NCI-H1694 treated with DMSO at 0.1 percent for 48 hours (cell line): ENCODE measurements at regions not wholly inside any gene's neighbourhood (a gene's known extent, or its start where the extent isn't known, plus 50 kb on each side); places are given as distances from the start of the nearest gene placed in this dataset.
"Not testable (repeated sequence)": the region's sequence is repeated elsewhere in the genome, so short reads cannot be mapped to it uniquely, and the experiment has no call there.

ENCODE experiments used
- DNase-seq: peaks from one replicate; lab custom pipeline; 2025; lab: John Stamatoyannopoulos, UW

DNA sequence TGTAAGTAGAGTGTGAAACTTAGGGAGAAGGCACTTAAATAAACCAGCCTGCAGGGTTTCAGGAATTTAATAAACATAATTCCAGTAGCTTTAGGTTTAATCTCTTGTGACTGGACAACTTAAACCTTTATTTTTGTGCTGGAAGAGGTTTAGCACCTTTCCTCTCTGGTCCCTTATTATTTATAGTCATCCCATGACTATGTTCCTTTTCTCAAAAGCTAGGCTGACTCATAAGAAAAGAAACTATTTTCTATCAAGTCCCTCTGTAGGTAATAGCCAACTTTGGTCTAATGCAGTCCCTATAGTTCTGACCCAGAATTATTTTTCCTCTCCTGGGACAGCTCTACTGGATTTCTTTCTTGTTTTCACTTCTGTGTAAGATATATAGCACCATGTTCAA is 588.9 kb downstream of the NR2F1-AS1 start:
- DNase-seq: no peak

DNA sequence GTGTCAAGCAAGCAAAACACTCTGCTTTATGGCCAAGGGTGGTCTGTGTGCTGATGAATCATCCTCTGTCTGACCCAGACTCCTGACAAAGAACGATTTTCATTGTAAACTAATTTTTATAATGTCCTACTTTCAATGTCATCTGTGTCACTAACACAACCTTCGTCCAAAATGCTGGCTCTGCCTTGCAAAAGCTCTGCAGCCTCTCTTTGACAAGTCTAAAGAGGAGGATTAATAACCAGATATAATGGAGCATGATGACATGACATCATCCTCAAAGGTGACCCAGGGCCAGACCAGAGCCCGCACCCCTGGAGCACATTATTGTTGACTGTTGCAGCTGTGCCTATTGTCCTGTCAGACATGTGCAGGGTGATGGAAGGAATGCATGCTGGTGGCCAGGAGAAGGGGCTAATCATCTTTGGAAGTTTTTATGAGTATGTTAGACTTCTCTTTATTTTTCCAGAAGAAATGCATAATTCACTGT is 589.4 kb downstream of the NR2F1-AS1 start:
- no peak for DNase-seq

DNA sequence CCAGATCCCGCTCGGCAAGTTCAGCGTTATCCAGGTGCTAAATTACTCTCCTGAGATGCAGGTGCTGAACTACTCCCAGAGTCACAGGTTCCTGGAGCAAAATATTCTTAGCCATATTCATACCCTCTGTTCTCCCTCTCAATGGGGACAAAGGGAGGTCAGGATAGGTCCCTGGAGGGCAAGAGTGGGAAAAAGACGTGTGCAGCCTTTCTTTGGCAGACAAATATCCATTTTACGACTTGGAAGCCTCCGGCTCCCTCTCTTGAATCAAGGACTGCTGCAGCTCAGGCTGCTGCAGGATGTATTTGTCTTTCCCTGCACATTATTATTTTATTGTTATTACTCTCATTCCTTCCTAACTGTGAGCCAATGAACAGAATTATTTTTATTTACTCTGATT is 590.2 kb downstream of the NR2F1-AS1 start:
- DNase-seq: no peak

DNA sequence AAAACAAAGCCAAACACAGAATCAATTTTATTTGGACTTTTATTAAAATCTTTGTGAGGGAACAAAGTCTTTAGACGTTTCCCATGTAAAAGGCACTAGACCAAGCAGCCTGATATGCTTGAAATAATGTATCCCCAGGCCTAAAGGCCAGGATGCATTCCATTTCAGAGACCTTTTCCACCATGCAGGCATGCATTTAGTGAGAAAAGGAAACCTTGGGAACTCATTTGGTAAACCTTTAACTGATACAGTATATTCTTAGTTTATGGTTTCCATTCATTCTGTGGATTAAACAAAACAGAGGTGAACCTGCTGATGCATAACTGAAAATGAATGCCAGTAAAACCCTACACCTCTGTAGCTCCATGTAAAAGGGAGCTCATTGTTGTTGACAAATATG is 600.0 kb downstream of the NR2F1-AS1 start:
- DNase-seq: no peak

DNA sequence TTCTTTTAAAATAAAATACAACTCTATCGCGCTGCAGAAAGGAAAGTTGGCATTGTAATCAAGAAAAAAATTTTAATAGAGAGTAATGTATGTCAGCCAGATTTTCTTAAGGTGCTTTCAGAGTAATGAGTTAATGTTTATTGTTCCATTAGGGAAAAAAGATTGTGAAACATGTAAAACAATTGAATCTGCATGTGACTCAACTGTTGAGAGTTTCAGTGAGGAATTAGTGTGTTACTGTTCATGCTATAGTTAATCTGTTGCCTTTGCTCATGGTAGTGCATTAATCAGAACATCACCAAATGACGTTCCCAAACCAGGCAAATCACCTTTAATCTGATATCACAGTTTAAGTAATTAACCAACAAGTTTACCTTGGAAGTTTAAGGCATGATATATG is 600.5 kb downstream of the NR2F1-AS1 start:
- DNase-seq: no peak

DNA sequence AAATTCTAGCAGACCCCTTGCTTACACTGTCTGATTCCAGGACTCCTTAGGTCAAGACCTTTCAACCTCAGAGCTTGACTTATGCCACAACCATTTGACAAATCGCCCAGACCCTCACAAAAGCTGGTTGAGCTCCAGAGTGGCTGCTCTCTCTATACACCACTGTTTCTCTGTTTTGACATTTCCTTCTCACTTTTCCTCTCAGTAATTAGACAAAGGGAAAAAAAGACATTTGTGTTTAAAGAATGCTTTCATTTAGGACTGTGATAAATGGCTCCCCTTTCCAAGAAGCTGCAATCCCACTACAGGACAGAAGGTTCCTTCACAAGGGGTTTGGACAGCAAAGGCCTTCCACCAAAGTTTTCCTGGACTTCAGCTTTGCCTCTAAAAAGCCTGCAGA is 601.3 kb downstream of the NR2F1-AS1 start:
- DNase-seq: no peak

DNA sequence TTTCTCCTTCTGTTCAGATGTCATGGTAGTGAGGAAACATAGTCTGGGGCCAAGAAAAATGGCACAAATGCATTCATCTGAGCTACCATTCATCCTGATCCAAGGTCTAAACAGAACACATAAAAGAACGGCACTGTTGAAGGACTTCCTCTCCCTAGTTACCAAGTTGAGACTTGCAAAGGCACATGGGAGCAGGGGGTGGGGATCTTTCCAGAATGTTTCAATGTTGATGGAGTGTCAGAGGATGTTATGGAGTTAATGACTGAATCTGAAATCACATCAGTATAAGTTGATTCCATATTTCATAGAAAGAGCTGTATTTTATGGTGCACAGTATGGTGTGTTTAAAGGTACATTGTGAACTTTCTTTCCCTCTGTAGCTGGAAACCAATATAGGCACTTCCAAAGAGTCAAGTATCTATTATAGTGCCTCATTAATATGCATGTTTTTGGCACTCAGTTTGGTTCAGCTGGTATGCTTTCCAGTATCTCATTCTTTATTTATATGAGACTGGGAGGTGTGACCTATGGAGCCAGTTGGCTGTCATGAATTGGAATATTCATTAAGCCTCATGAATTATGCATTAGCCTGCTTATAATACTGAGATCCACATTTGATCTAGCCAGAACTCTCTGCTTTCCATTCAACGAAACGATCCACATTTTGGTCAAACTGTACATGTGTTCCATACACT is 603.0 kb downstream of the NR2F1-AS1 start:
- DNase-seq: no peak

DNA sequence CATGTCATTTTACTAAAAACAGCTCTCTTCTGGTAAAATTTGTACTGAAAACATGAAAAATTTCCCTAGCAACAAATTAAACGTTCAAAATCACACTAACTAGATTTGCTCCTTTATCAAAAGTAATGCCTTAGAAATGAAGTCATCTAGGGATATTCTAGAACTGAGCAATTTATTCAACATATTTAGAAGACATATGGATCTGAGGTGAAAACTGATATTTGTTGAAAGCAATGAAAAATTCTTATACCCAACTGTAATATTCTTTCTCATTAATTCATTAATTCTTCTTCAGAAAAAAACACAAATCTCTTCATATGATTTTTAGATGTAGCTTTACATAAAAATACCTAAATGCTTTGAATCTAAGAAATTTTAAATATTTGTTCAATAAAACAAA is 604.9 kb downstream of the NR2F1-AS1 start:
- no peak for DNase-seq

DNA sequence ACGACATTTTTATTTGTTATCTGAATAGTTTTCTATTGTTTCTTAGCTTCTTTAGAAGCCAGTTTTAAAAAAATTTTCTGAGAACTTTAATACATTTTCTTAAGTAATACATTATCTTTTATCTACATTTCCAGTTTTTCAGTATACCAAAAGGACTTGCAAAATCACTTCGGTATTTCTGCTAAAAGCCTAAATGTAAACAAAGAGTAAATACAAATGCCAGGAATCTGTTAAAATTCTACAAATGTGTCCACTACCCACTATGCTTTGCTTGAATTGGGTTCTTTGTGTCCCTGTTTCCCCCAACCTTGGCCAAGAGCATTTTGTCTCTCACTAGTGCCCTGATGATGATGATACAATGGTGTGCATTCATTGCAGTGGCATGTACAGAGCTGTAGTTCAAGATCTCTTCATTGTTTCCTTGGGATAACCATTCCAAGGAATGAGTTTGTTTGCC is 611.2 kb downstream of the NR2F1-AS1 start:
- no peak for DNase-seq

DNA sequence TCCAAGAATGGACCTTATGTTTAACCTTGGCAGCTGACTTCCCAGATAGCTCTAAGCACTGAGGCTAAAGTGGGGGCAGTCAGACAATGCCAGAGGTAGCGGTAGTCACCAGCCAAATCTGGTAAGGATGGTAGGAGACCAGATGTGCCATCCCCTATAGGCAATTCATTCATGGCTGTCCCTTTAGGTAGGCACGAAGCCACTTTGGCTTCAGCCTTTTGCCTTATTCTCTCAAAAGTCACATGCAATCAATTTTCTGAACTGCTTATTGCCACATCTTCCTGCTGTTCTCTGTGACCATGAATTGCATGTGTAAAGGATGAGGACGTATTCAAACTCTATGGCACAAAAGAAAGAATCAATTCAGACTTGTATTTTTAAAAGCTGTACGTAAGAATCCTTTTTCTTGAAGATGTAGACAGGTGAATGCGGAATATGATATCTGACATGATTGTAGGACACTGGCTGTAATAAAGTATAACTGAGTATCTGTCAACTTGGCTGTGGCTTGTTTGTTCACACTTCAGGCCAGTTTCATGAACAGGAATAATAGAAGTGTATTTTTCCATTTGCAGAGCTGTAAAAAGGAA is 611.7 kb downstream of the NR2F1-AS1 start:
- no peak for DNase-seq

DNA sequence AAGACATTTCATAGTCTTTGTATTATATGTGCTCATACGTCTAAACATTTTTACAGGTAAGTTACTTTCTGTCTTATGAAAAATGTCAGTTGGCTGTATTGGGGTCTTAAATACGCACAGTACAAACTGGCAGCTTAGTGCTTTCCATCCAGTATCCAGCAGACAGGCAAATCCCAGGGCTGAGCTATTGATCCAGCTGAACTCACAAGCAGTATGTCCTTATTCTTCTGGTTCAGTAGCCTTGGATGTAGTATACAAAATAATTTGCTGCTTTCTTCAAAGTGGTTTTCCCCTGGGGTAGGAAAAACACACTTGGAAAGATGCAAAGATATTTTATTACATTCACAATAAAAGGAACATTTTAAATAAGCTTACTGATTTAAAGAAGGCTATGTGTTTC is 617.2 kb downstream of the NR2F1-AS1 start:
- no peak for DNase-seq

DNA sequence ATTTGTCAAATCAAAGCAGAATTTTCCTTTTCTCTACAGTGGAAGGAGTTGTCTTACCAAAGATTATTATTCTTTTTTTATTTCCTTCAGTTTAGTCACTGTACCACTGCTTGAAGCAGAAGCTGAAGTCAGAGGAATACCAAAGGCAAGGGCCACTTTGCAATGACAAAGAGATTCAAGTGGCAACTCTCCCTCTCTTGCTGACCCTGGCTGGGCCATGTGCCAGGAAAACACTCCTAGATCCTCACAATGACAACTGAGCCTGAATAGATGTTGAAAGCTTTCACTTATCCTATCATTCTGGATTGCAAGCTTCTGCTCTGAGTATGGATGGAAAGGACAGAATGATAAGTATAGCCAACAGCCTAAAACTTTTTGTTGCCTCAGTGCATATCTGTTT is 618.3 kb downstream of the NR2F1-AS1 start:
- DNase-seq: no peak

DNA sequence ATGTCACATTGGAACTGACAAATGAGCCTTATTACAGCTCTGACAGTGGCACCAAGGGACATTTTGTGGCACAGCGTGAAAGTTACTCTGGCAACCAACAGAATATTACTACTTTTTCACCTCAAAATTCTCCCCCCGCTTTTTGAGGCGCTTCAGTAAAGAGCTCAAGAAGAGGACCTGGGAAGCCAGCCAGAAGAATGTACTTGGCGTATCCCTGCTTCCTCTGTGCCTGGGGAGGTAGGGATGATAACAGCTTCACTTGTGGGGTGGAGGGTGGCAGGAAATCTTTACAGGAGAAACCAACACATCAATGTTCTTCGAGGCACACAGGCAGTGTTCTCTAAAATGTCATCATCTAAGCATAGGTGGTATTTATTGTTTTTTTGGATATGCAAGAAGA is 624.1 kb downstream of the NR2F1-AS1 start:
- DNase-seq: no peak

DNA sequence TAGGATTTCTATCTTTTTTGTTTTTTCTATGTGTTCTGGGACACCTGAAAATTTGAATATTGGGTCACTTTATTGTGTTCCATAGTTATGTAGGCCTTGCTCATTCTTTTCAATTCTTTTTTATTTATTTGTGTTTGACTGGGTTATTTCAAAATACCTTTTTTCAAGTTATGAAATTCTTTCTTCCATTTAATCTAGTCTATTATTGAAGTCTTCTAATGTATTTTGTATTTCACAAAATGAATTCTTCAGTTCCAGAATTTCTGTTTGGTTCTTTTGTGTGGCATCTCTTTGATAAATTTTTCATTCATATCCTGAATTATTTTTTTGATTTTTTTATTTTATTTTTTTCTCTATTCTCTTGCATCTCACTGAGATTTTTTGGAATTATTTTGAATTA is 628.8 kb downstream of the NR2F1-AS1 start:
- DNase-seq: no peak

DNA sequence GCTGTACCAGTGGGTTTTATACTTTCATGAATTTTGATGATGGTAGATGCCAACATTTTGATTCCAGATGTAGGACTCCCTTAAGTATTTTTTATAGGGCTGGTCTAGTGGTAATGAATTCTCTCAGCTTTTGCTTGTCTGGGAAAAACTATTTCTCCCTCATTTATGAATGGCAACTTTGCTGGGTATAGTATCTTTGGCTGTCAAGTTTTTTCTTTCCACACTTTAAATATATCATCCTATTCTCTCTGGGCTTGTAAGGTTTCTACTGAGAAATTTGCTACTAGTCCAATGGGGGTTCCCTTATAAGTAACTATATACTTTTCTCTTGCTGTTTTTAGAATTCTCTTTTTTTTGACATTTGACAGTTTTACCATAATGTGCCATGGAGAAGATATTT is 629.3 kb downstream of the NR2F1-AS1 start:
- no peak for DNase-seq

DNA sequence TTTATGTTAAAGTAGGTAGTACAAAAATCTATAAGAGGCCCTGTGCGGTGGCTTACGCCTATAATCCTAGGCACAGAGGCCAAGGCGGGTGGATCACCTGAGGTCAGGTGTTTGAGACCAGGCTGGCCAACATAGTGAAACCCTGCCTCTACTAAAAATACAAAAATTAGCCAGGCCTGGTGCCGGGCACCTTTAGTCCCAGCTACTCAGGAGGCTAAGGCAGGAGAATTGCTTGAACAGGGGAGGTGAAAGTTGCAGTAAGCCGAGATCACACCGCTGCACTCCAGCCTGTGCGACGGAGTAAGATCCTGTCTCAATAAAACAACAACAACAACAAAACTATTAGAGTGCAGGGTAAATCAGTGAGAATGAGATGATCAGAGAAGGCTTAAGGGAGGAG is 634.5 kb downstream of the NR2F1-AS1 start:
- DNase-seq: no peak

DNA sequence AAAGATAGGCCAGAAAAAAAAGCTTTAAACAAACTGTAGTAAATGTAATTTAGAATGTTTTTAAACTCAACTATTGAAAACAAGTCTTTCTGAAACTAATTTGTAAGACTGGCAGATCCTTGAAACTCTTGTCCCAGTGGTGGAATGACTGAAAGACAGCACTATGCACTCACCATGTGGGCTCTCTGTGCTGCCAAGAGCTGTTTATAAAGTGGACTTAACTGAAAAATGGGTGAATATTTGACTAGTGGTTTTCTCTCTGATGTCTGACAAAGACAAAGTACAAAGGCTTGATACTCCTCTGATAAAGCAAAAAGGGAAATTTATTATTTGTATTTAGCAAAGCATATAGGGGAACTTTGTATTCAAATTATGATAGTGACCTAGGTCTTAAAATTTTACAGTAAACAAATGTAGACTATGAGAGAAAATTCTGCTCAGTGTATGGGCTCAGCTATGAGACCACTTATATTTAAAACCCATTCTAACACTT is 635.4 kb downstream of the NR2F1-AS1 start:
- DNase-seq: no peak

DNA sequence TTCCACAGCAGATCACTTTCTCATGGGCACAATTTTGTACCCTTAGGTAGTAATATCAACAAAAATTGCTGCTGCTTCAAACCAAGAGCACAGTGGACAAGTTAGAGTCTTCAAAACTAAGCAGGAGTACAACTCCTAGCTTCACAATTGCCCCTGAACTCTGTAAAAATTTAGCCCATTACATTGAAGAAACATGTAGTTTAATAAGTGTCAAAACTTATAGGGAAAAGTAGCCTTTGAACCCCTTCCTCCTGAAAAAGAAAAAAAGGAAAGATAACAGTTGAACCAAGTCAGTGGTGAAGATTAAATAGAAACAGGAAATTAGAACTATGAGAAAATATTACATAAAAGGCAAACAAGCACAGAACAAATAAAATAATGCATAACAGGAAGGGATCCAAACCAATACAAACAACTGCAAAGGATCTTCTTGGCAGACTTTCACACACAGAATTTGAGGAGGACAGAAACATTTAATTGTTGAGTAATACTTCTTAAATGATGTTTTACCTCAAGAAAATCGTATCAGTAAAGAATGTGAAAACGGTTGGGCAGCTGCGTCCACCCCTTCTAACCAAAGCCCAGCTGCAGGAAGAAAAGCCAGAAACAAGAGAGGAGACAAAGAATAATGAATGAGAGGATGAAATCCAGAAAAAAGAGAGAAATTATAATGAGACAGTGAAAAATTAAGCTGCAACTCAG is 636.0 kb downstream of the NR2F1-AS1 start:
- no peak for DNase-seq

DNA sequence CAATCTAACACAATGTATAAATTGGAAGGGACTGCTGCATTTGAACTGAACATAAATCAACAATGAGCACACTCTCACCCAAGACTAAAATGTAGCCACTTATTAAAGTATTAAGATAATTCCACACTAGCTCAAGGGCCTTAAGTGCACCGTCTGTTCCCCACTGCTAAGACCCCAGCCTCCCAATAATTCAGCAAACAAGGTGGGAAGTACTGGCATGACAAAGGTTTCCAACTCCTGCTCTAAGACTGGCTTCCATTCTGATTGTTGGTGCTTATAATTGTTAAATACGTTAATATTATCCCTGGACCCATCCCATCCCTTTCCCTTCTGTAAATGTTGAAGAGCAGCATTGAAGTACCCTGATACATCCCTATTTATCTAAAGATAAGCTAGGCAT is 636.7 kb downstream of the NR2F1-AS1 start:
- no peak for DNase-seq

DNA sequence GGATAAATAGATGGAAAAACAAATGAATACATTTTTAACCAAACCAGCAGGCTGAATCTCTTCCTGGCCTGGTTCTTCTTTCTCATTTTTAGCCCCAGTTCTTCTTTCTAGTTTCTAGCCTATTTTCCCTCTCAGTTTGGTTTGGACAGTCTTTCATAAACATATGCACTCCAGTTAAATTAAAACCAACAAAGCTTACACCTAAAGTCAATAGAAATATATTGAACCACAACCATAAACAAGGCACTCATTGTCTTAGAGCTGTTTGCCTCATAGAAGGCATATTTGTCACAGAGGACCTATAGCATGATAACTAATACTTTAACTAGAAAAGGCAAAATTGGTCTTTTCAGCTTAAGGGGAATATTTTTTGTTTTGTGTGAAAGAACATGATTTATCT is 638.3 kb downstream of the NR2F1-AS1 start:
- DNase-seq: no peak

DNA sequence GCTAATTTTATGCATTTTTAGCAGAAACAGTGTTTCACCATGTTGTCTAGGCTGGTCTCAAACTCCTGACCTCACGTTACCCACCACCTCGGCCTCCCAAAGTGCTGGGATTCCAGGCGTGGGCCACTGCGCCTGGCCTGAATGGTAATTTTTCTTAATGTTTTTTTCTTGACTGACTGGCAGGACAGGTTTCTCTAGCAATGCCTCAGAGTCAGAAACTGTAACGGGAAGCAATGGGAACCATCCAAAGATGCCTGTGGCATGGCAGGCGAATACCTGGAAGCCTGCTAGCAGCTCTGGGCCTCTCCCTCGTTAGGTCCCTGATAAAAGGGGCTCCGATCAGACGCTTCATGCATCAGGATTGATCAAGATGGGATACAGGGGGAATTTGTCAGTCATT is 639.2 kb downstream of the NR2F1-AS1 start:
- no peak for DNase-seq

DNA sequence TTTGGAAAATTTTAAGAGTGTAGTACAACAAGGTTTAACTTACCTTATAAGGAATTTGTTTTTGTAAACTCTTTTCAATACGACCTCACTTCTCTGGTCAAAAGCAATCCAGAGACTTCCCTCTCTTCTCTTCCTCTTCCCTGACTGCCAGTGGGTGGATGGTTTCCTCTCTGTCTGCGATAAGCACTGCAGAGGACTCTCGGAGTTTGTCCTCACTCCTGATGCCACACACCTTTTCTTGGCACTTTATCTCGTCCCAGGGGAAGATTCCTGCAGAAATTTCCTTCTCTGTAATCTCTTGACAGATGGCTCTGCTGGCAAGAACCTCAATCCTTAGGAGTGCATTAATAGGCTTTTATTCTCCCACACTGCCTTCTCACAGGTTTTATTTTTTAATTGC is 641.6 kb downstream of the NR2F1-AS1 start:
- DNase-seq: peak; percentile 36

DNA sequence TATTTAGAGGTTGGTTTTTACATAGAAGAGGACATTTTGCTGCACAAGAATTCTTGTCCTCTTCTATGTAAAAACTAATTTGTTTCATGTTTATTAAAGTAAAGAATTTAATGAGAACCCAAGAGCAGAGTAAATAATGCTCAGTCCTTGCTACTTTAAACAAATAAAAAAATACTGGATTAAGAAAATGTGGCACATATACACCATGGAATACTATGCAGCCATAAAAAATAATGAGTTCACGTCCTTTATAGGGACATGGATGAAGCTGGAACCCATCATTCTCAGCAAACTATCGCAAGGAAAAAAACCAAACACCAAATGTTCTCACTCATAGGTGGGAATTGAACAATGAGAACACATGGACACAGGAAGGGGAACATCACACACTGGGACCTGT is 643.6 kb downstream of the NR2F1-AS1 start:
- DNase-seq: not testable (repeated sequence)
